PC-9 (cell line): ENCODE measurements at regions not wholly inside any gene's neighbourhood (a gene's known extent, or its start where the extent isn't known, plus 50 kb on each side); places are given as distances from the start of the nearest gene placed in this dataset.

ENCODE experiments used
- BruUV-seq: library from RNA; stranded (reverse); fragments of 400-500 nt; replicated peaks from 2 replicates; lab custom pipeline; 2021; lab: Mats Ljungman, UMichigan
- CTCF ChIA-PET: fragments of 300-600 bp; sonication (Branson Sonifier 250); formaldehyde crosslinking; loops from one replicate; lab custom pipeline; 2022; ENCODE audit warnings: antibody characterized with exemption; lab: Charles Lee
- POLR2A ChIA-PET: fragments of 300-600 bp; sonication (Branson Sonifier 250); formaldehyde crosslinking; loops from one replicate; lab custom pipeline; 2022; ENCODE audit warnings: antibody characterized with exemption; ENCODE audit not compliant: unreplicated experiment; lab: Charles Lee
- DNase-seq, 2 experiments: peaks; one replicate each; pipeline versions ENCODE4 v3.0.0 to v3.0.0-alpha.2; 2015 to 2022; ENCODE audit warnings: mixed read lengths in 1 of 2
- H2AFZ ChIP-seq: fragments of 200-600 bp; sonication (generic); 2 replicates; pipeline ENCODE4 v1.8.1; 2017; ENCODE audit warnings: antibody characterized with exemption
- H3F3A ChIP-seq: fragments of 200-600 bp; sonication (generic); 2 replicates; pipeline ENCODE4 v1.8.1; 2017; ENCODE audit warnings: antibody characterized with exemption, mild to moderate bottlenecking, low read depth; ENCODE audit not compliant: insufficient read depth
- H3K27ac ChIP-seq: fragments of 200-600 bp; sonication (generic); 2 replicates; pipeline ENCODE4 v1.6.1; 2016; ENCODE audit warnings: mixed run types
- H3K27me3 ChIP-seq: fragments of 200-600 bp; sonication (generic); 2 replicates; pipeline ENCODE4 v1.6.1; 2016; ENCODE audit warnings: low read depth, mixed run types; ENCODE audit not compliant: insufficient read depth
- H3K36me3 ChIP-seq: fragments of 200-600 bp; sonication (generic); 2 replicates; pipeline ENCODE4 v1.6.1; 2016; ENCODE audit warnings: low read depth, mixed run types
- H3K4me1 ChIP-seq: fragments of 200-600 bp; sonication (generic); replicated peaks from 2 replicates; pipeline ENCODE4 v1.6.1; 2016; ENCODE audit warnings: mixed run types; ENCODE audit not compliant: insufficient read depth
- H3K4me2 ChIP-seq: fragments of 200-600 bp; sonication (generic); 2 replicates; pipeline ENCODE4 v1.6.1; 2017; ENCODE audit warnings: mixed run types
- H3K4me3 ChIP-seq: fragments of 200-600 bp; sonication (generic); 2 replicates; pipeline ENCODE4 v1.6.1; 2016; ENCODE audit warnings: mixed run types
- H3K79me2 ChIP-seq: fragments of 200-600 bp; sonication (generic); 2 replicates; pipeline ENCODE4 v1.6.1; 2017; ENCODE audit warnings: low read depth, mixed run types
- H3K9me2 ChIP-seq: fragments of 200-600 bp; sonication (generic); 2 replicates; pipeline ENCODE4 v1.8.1; 2017; ENCODE audit warnings: mild to moderate bottlenecking; ENCODE audit not compliant: insufficient read depth
- H3K9me3 ChIP-seq: fragments of 200-600 bp; sonication (generic); 2 replicates; pipeline ENCODE4 v1.8.1; 2016; ENCODE audit warnings: low read depth; ENCODE audit not compliant: insufficient read depth
- H4K20me1 ChIP-seq: fragments of 200-600 bp; sonication (generic); 2 replicates; pipeline ENCODE4 v1.8.1; 2017; ENCODE audit not compliant: insufficient read depth
- CTCF ChIP-seq: fragments of 200-600 bp; sonication (generic); conservative IDR thresholded peaks from 2 replicates; pipeline ENCODE4 v1.6.1; 2017; ENCODE audit warnings: mixed run types, antibody characterized with exemption, mild to moderate bottlenecking, moderate library complexity
- EZH2 ChIP-seq: fragments of 200-600 bp; sonication (generic); IDR thresholded peaks from 2 replicates; pipeline ENCODE4 v1.8.0; 2017; ENCODE audit warnings: antibody characterized with exemption, low read depth
- intact Hi-C: fragments of 100-400 bp; cut with micrococcal nuclease; formaldehyde crosslinking; loops from one replicate; pipeline ENCODE4 v1.10.0; 2022; ENCODE audit not compliant: unreplicated experiment

GRCh38 chr15:53457479-53457878, 302.0 kb downstream of the WDR72 start:
- no peaks in the 10 kb centered on the region for H3K9me2 ChIP-seq
- no peak overlapping the region for H3K27ac ChIP-seq
- H3K4me3 ChIP-seq: no peak overlapping the region
- no peaks in the 10 kb centered on the region for H3K27me3 ChIP-seq
- no peaks in the 10 kb centered on the region for H3K9me3 ChIP-seq
- H4K20me1 ChIP-seq: no peaks in the 10 kb centered on the region
- H3K36me3 ChIP-seq: no peaks in the 10 kb centered on the region
- H3K4me2 ChIP-seq: no peak overlapping the region
- H3K4me1 ChIP-seq: no peaks in the 10 kb centered on the region
- no peaks in the 10 kb centered on the region for H3F3A ChIP-seq
- ChIA-PET CTCF (no interaction called here), POLR2A (no interaction called here)
- TF ChIP-seq CTCF: no peak
- no peak for TF ChIP-seq EZH2
- H3K79me2 ChIP-seq: no peaks in the 10 kb centered on the region
- BruUV-seq: no TSS peak
- intact Hi-C loops: no loop called here
- no peak overlapping the region for H2AFZ ChIP-seq
- no peak for DNase-seq

GRCh38 chr15:53454843-53455721, 304.4 kb downstream of the WDR72 start:
- Histone ChIP-seq H2AFZ (no peak overlapping the region), H3K36me3 (no peaks in the 10 kb centered on the region), H3K79me2 (no peaks in the 10 kb centered on the region), H3K9me2 (no peaks in the 10 kb centered on the region), H3K9me3 (no peaks in the 10 kb centered on the region), H3K4me2 (no peak overlapping the region), H4K20me1 (no peaks in the 10 kb centered on the region), H3K4me1 (no peaks in the 10 kb centered on the region), H3K27ac (no peak overlapping the region), H3K27me3 (no peaks in the 10 kb centered on the region), H3K4me3 (no peak overlapping the region), H3F3A (no peaks in the 10 kb centered on the region)
- POLR2A ChIA-PET: no interaction called here
- CTCF ChIA-PET: no interaction called here
- BruUV-seq: no TSS peak
- DNase-seq: no peak
- intact Hi-C loops: no loop called here
- no peak for TF ChIP-seq EZH2
- TF ChIP-seq CTCF: no peak

GRCh38 chr15:53454535-53454842, 305.0 kb downstream of the WDR72 start:
- ChIA-PET CTCF (no interaction called here), POLR2A (no interaction called here)
- no peaks in the 10 kb centered on the region for H3F3A ChIP-seq
- H3K9me2 ChIP-seq: no peaks in the 10 kb centered on the region
- DNase-seq: no peak
- TF ChIP-seq CTCF: no peak
- no peak for TF ChIP-seq EZH2
- no peaks in the 10 kb centered on the region for H3K27me3 ChIP-seq
- no peaks in the 10 kb centered on the region for H4K20me1 ChIP-seq
- H2AFZ ChIP-seq: no peak overlapping the region
- no peaks in the 10 kb centered on the region for H3K79me2 ChIP-seq
- no peak overlapping the region for H3K4me2 ChIP-seq
- no peaks in the 10 kb centered on the region for H3K36me3 ChIP-seq
- no peak overlapping the region for H3K4me3 ChIP-seq
- BruUV-seq: no TSS peak
- intact Hi-C loops: no loop called here
- no peaks in the 10 kb centered on the region for H3K4me1 ChIP-seq
- no peak overlapping the region for H3K27ac ChIP-seq
- no peaks in the 10 kb centered on the region for H3K9me3 ChIP-seq
